Tibial nerve (tissue), 4 donors: ENCODE measurements at regions not wholly inside any gene's neighbourhood (a gene's known extent, or its start where the extent isn't known, plus 50 kb on each side); places are given as distances from the start of the nearest gene placed in this dataset.

Source experiments
- DNase-seq, 2 donors: peaks; one replicate each; pipeline ENCODE4 v3.0.0-alpha.2; 2019; ENCODE audit warnings: low spot score in 2 of 2
- H3K27ac ChIP-seq, 4 donors: fragments of 200-600 bp; sonication (generic) in 3 of 4; one replicate each; pipeline ENCODE4 v1.5.1; 2017 to 2019; ENCODE audit warnings: mild to moderate bottlenecking in 1 of 4
- H3K27me3 ChIP-seq, 2 donors: fragments of 200-600 bp; sonication (generic) in 1 of 2; one replicate each; pipeline versions ENCODE4 v1.5.1 to v1.6.0; 2017 to 2019
- H3K36me3 ChIP-seq, 3 donors: fragments of 200-600 bp; sonication (generic); one replicate each; pipeline ENCODE4 v1.5.1; 2018 to 2019
- H3K4me1 ChIP-seq, 4 donors: fragments of 200-600 bp; sonication (generic) in 3 of 4; one replicate each; pipeline ENCODE4 v1.5.1; 2017 to 2019
- H3K4me3 ChIP-seq, 4 donors: fragments of 200-600 bp; sonication (generic) in 3 of 4; one replicate each; pipeline ENCODE4 v1.5.1; 2017 to 2019; ENCODE audit warnings: mild to moderate bottlenecking in 1 of 4, moderate library complexity in 1 of 4
- H3K9me3 ChIP-seq, 4 donors: fragments of 200-600 bp; sonication (generic) in 3 of 4; one replicate each; pipeline ENCODE4 v1.5.1; 2017 to 2019
- CTCF ChIP-seq, 5 experiments: fragments of 200-600 bp in 3 of 5; fragments of 450-650 bp in 2 of 5; sonication (generic) in 3 of 5; IDR thresholded peaks; one replicate each; pipeline ENCODE4 v1.5.1; 2016 to 2019; ENCODE audit warnings: antibody characterized with exemption in 5 of 5, mild to moderate bottlenecking in 3 of 5, moderate library complexity in 2 of 5
- EP300 ChIP-seq, 2 donors: sonication (generic); formaldehyde crosslinking; IDR thresholded peaks; one replicate each; pipeline ENCODE4 v1.6.1; 2017; ENCODE audit warnings: antibody characterized with exemption in 2 of 2, mild to moderate bottlenecking in 1 of 2
- POLR2A ChIP-seq, 2 donors: fragments of 450-650 bp; IDR thresholded peaks; one replicate each; pipeline ENCODE4 v1.6.1; 2017; ENCODE audit warnings: antibody characterized with exemption in 2 of 2, mild to moderate bottlenecking in 2 of 2, moderate library complexity in 2 of 2
- WGBS, 2 donors: methylation state at CpG; one replicate each; pipeline ENCODE4 v1.1.5; 2018; 5-methylcytosine and 5-hydroxymethylcytosine counted together

GRCh38 chr12:13358391-13358905 is 161.9 kb downstream of the EMP1 start:
- H3K27ac ChIP-seq: no peak overlapping the region
- no peak for TF ChIP-seq CTCF (IDR thresholded peaks at IDR 0.05)
- TF ChIP-seq EP300 (IDR thresholded peaks at IDR 0.05): no peak
- TF ChIP-seq POLR2A (IDR thresholded peaks at IDR 0.05): no peak
- H3K27me3 ChIP-seq: no peaks in the 10 kb centered on the region
- no peak for DNase-seq
- no peaks in the 10 kb centered on the region for H3K36me3 ChIP-seq
- no peaks in the 10 kb centered on the region for H3K9me3 ChIP-seq
- no peaks in the 10 kb centered on the region for H3K4me1 ChIP-seq
- no peak overlapping the region for H3K4me3 ChIP-seq
- 74 to 77% methylated on average over 4 of the region's 4 CpGs for WGBS, 2 donors

DNA sequence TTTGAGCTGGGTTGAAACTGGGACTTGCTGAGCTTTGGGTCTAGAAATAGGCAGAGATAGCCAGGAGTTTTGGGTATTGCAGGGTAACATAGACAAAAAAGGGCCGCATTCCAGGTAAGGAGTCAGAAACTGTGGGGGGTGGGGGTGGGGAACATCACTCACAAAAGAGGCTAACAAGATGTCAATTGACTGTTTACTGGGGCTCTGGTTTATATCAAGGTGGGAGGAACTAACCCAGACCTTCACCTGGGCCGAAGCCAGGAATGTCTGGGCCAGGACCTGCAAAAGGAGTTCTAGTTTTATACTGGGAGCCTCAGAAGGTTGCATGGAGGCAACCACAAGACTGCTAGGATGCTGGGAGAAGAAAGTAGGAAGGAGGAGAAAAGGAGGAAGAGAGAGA is 154.4 kb downstream of the EMP1 start:
- WGBS, 2 donors: 82% methylated on average over 2 of the region's 2 CpGs
- no peak for TF ChIP-seq CTCF (IDR thresholded peaks at IDR 0.05)
- no peak for TF ChIP-seq POLR2A (IDR thresholded peaks at IDR 0.05)
- TF ChIP-seq EP300 (IDR thresholded peaks at IDR 0.05): no peak
- Histone ChIP-seq H3K27me3 (no peaks in the 10 kb centered on the region), H3K4me1 (no peaks in the 10 kb centered on the region), H3K36me3 (no peaks in the 10 kb centered on the region), H3K9me3 (no peaks in the 10 kb centered on the region), H3K4me3 (no peak overlapping the region), H3K27ac (no peak overlapping the region)
- no peak for DNase-seq

DNA sequence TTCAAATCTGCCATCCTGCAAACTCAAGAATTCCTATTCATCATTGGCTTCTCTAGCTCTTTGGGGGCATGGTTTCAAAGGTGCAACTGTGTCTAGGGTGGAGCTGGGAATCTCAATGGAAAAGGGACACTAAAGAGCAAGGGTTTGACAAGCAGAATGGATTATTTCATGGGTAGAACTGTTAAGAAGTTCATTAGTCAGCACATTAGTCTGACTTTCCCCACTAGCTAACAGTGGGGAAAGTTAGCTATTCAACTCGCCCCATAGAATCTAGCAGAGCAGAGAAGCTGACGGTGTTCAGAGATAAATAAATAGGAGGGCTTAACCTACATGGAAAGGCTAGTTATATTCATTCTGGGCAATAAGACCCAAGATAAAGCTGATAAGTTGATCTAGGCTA is 153.9 kb downstream of the EMP1 start:
- WGBS, 2 donors: 68 to 93% methylated on average over 2 of the region's 2 CpGs
- Histone ChIP-seq H3K4me3 (no peak overlapping the region), H3K4me1 (no peaks in the 10 kb centered on the region), H3K27ac (no peak overlapping the region), H3K27me3 (no peaks in the 10 kb centered on the region), H3K9me3 (no peaks in the 10 kb centered on the region), H3K36me3 (no peaks in the 10 kb centered on the region)
- DNase-seq: no peak
- TF ChIP-seq EP300 (IDR thresholded peaks at IDR 0.05) (no peak), CTCF (IDR thresholded peaks at IDR 0.05) (no peak)

DNA sequence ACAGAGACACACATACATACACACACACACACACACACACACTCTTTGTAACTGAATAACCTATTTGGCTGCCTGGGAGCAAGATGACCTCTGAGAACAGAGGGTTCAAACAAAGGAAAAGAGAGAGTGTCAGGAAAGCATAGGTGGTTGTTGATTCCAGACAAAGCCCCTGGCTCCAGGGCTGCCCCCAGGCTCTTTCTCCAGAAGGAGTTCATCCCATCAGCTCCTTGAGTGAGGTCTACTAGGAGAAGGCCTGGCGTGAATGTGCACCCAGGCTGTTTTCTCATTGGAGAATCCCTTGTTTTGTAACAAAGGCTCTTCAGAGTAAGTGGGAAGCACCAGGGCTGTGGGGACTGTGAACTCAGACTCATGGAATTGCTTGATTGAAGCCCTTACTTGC is 151.9 kb downstream of the EMP1 start:
- no peak overlapping the region for H3K27ac ChIP-seq
- DNase-seq: no peak
- no peak overlapping the region for H3K4me3 ChIP-seq
- H3K36me3 ChIP-seq: no peaks in the 10 kb centered on the region
- H3K27me3 ChIP-seq: no peaks in the 10 kb centered on the region
- H3K4me1 ChIP-seq: no peaks in the 10 kb centered on the region
- TF ChIP-seq CTCF (IDR thresholded peaks at IDR 0.05) (no peak), EP300 (IDR thresholded peaks at IDR 0.05) (no peak), POLR2A (IDR thresholded peaks at IDR 0.05) (no peak)
- 64 to 81% methylated on average over 1 of the region's 1 CpG for WGBS, 2 donors
- no peaks in the 10 kb centered on the region for H3K9me3 ChIP-seq

DNA sequence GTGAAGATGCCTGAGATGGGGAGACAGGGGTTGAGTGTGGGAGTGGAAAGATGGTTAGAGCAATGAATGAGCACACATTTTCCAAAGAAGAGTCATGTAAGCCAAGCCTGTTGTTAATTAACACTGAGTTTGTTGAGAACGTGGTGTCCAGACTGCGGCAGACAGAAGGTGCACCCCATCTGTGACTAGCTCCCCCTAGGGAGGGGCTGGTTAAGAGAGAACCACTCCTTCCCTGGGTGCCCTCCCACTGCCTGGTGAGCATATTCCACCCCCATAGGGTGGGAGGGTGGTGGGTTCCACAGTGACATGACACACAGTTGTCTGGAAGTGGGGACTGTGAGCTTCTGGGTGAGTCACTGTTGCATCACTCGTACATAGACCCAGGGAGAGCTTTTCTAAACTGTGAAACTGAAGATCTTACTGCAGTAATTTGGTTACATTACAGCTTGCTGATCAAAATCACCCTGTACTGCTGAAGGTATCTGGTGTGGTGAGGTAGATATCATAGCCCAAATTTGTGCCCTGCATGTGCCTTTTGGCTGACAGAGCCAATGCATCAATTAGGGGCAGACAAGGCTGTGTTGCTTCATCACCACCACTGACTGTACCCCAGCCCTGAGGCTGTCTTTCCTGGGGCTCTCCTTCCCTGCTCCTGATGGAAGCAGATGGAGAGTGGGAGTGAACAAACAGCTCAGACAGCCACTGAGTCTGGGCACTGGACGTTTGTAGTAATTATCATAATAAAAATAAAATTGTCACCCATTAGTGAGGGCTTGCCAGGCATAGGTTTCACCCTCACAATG is 150.9 kb downstream of the EMP1 start:
- Histone ChIP-seq H3K4me3 (no peak overlapping the region), H3K27me3 (no peaks in the 10 kb centered on the region), H3K4me1 (no peaks in the 10 kb centered on the region), H3K36me3 (no peaks in the 10 kb centered on the region), H3K9me3 (no peaks in the 10 kb centered on the region), H3K27ac (no peak overlapping the region)
- WGBS, 2 donors: 37 to 41% methylated on average over 4 of the region's 4 CpGs
- peak in 1 of 2 donors; percentile 6 for TF ChIP-seq EP300 (IDR thresholded peaks at IDR 0.05)
- TF ChIP-seq POLR2A (IDR thresholded peaks at IDR 0.05): no peak
- peak in 1 of 2 donors; percentile 8 for DNase-seq
